Endothelial cell of umbilical vein (primary cell): ENCODE measurements at regions not wholly inside any gene's neighbourhood (a gene's known extent, or its start where the extent isn't known, plus 50 kb on each side); places are given as distances from the start of the nearest gene placed in this dataset.

Experiments
- BruUV-seq: library from RNA; stranded (reverse); fragments of 400-500 nt; replicated peaks from 2 replicates; lab custom pipeline; 2021; lab: Mats Ljungman, UMichigan
- CTCF ChIA-PET: fragments of 300-600, 350-600 bp; sonication (Branson Sonifier 250); formaldehyde crosslinking; loops from one replicate; lab custom pipeline; 2021; ENCODE audit warnings: antibody characterized with exemption, inconsistent platforms; lab: Charles Lee
- POLR2A ChIA-PET: fragments of 300-600, 350-600 bp; sonication (Branson Sonifier 250); formaldehyde crosslinking; loops from one replicate; lab custom pipeline; 2021; ENCODE audit warnings: antibody characterized with exemption, inconsistent platforms; lab: Charles Lee
- DNase-seq: peaks from one replicate; pipeline ENCODE4 v3.0.0-alpha.2; 2011; ENCODE audit warnings: low read depth, low spot score
- FAIRE-seq: peaks from 2 replicates; lab custom pipeline; 2011; peaks lifted over from hg19 to GRCh38; lab: Jason Lieb, UNC
- H2AFZ ChIP-seq: 2 replicates; pipeline ENCODE4 v1.6.0; 2012; ENCODE audit warnings: low read depth, low read length, control low read depth, inconsistent platforms
- H3K27ac ChIP-seq: 2 replicates; pipeline ENCODE4 v1.5.1; 2011; ENCODE audit warnings: low read depth, mild to moderate bottlenecking, control low read depth, low read length, moderate library complexity; ENCODE audit not compliant: insufficient read depth
- H3K27me3 ChIP-seq, 2 experiments: 2 replicates each; pipeline versions ENCODE4 v1.6.0 to v1.6.1; 2011; ENCODE audit warnings: low read length in 2 of 2, mixed read lengths in 1 of 2; ENCODE audit not compliant: control insufficient read depth in 2 of 2, insufficient read depth in 2 of 2
- H3K36me3 ChIP-seq, 2 experiments: 2 replicates in 1 of 2; 3 replicates in 1 of 2; pipeline ENCODE4 v1.5.1; 2011; ENCODE audit warnings: low read length in 2 of 2, mild to moderate bottlenecking in 1 of 2, moderate library complexity in 1 of 2; ENCODE audit not compliant: control insufficient read depth in 2 of 2, insufficient read depth in 2 of 2; ENCODE audit errors: extremely low read depth in 1 of 2
- H3K4me1 ChIP-seq: 3 replicates; pipeline ENCODE4 v1.5.1; 2011; ENCODE audit warnings: mild to moderate bottlenecking, low read length; ENCODE audit not compliant: control insufficient read depth, insufficient read depth; ENCODE audit errors: extremely low read depth
- H3K4me2 ChIP-seq: 2 replicates; pipeline ENCODE4 v1.6.1; 2011; ENCODE audit warnings: low read length, control low read depth, mixed read lengths; ENCODE audit not compliant: insufficient read depth
- H3K4me3 ChIP-seq, 3 experiments: fragments of 200-600 bp in 1 of 3; sonication (generic), shearing (Covaris generic) in 1 of 3; replicated peaks in 1 of 3; 2 replicates each; pipeline ENCODE4 v1.5.1; 2011 to 2016; ENCODE audit warnings: control low read depth in 3 of 3, low read length in 3 of 3, mild to moderate bottlenecking in 2 of 3, inconsistent platforms in 1 of 3, low read depth in 1 of 3, moderate library complexity in 1 of 3; ENCODE audit not compliant: insufficient read depth in 1 of 3
- H3K79me2 ChIP-seq: 2 replicates; pipeline ENCODE4 v1.6.0; 2012; ENCODE audit warnings: low read length, inconsistent platforms; ENCODE audit not compliant: control insufficient read depth, insufficient read depth
- H3K9ac ChIP-seq: replicated peaks from 2 replicates; pipeline ENCODE3; 2011; ENCODE audit warnings: low read length, control low read depth; ENCODE audit not compliant: insufficient read depth; ENCODE audit errors: extremely low read depth
- H3K9me1 ChIP-seq: replicated peaks from 3 replicates; pipeline ENCODE4 v1.6.0; 2011; ENCODE audit warnings: mild to moderate bottlenecking, low read length; ENCODE audit not compliant: control insufficient read depth, insufficient read depth; ENCODE audit errors: extremely low read depth
- H3K9me3 ChIP-seq: replicated peaks from 2 replicates; pipeline ENCODE4 v1.5.1; 2012; ENCODE audit warnings: low read length, inconsistent platforms; ENCODE audit not compliant: control insufficient read depth, insufficient read depth
- H4K20me1 ChIP-seq: replicated peaks from 2 replicates; pipeline ENCODE3; 2011; ENCODE audit warnings: mild to moderate bottlenecking, low read length; ENCODE audit not compliant: control insufficient read depth, insufficient read depth; ENCODE audit errors: extremely low read depth
- EZH2 ChIP-seq: IDR thresholded peaks from 2 replicates; pipeline ENCODE4 v1.6.1; 2012; ENCODE audit warnings: borderline replicate concordance, low read depth, mild to moderate bottlenecking, moderate library complexity, low read length, inconsistent platforms; ENCODE audit not compliant: severe bottlenecking
- FOS ChIP-seq: IDR thresholded peaks from 2 replicates; pipeline ENCODE4 v1.6.1; 2011; ENCODE audit warnings: mild to moderate bottlenecking, low read length, moderate library complexity, borderline replicate concordance; ENCODE audit not compliant: insufficient read depth
- GATA2 ChIP-seq: IDR thresholded peaks from 2 replicates; pipeline ENCODE4 v1.7.0; 2011; ENCODE audit warnings: low read depth, mild to moderate bottlenecking, moderate library complexity, mixed read lengths, low read length; ENCODE audit not compliant: insufficient read length, insufficient read depth
- JUN ChIP-seq: IDR thresholded peaks from 2 replicates; pipeline ENCODE4 v1.6.1; 2011; ENCODE audit warnings: borderline replicate concordance, low read depth; ENCODE audit not compliant: insufficient read length, insufficient read depth
- MYC ChIP-seq: IDR thresholded peaks from one replicate; pipeline ENCODE4 v1.6.1; 2011; ENCODE audit warnings: mild to moderate bottlenecking, low read depth, low read length
- POLR2A ChIP-seq: IDR thresholded peaks from 2 replicates; pipeline ENCODE4 v1.6.1; 2012; ENCODE audit warnings: low read depth, mild to moderate bottlenecking, control low read depth, low read length
- POLR2AphosphoS5 ChIP-seq: IDR thresholded peaks from 2 replicates; pipeline ENCODE4 v1.6.1; 2012; ENCODE audit warnings: low read depth, mild to moderate bottlenecking, control low read depth, low read length, moderate library complexity; ENCODE audit not compliant: insufficient read depth
- dilution Hi-C: fragments of 300-500 bp; cut with MboI; formaldehyde crosslinking; loops from one replicate; pipeline ENCODE4 v1.15.0; 2019; ENCODE audit warnings: low sequenced_read_pairs; ENCODE audit not compliant: extremely low pct_ligation_motif_present
- intact Hi-C: fragments of 100-400 bp; cut with micrococcal nuclease; formaldehyde crosslinking; loops from one replicate; pipeline ENCODE4 v1.10.0; 2022
- TF ChIP-seq, protein P1 (sequence below): IDR thresholded peaks from 2 replicates; pipeline ENCODE4 v1.6.1; 2011; ENCODE audit not compliant: insufficient read depth, insufficient read length
- TF ChIP-seq, protein P2 (sequence below), 2 donors: IDR thresholded peaks; 1 replicate in 1 of 2; 2 replicates in 1 of 2; pipeline ENCODE4 v1.5.1; 2011; ENCODE audit warnings: low read length in 2 of 2, mild to moderate bottlenecking in 2 of 2, moderate library complexity in 2 of 2, control low read depth in 1 of 2, inconsistent platforms in 1 of 2, low read depth in 1 of 2; ENCODE audit not compliant: insufficient read depth in 1 of 2; ENCODE audit errors: extremely low read depth in 1 of 2

DNA sequence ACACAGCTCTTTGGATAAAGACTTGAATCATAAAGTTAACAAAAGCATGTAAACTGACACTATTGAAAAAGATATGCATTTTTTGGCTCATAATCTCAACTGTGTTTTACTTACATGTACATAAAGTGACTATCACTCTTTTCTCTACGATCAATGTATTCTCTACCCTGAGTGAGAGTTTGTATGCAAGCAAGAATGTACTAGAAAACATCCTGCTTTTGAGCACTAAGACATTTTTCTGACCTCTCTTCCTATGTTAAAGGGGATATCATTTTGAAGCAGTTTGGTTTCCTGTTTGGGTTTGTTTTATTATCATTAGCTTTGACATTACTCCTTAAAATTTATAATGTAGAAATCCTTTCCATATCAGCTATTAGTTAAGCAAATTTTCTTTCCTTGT, 910.8 kb downstream of the C6orf118 start:
- Histone ChIP-seq H4K20me1 (no peaks in the 10 kb centered on the region), H3K27me3 (no peaks in the 10 kb centered on the region), H3K4me2 (peak overlapping the region; percentile 89), H3K9me1 (no peaks in the 10 kb centered on the region), H3K4me3 (no peak overlapping the region), H3K9ac (peak overlapping the region; percentile 6), H3K27ac (peak overlapping the region; percentile 26), H3K4me1 (peaks cover 29% of the 10 kb centered on the region), H3K9me3 (no peaks in the 10 kb centered on the region), H3K79me2 (no peaks in the 10 kb centered on the region), H2AFZ (peak overlapping the region; percentile 77), H3K36me3 (no peaks in the 10 kb centered on the region)
- intact Hi-C loops = loop anchor here (1.0 to 2.0 kb wide), 2 partner anchors 18 to 76 kb away; no protein-coding TSS in a partner anchor
- DNase-seq (peak; percentile 51), FAIRE-seq (peak; percentile 24)
- BruUV-seq = no TSS peak
- no peak for TF ChIP-seq POLR2A
- no peak for TF ChIP-seq FOS
- no peak for TF ChIP-seq MYC
- TF ChIP-seq GATA2 = no peak
- TF ChIP-seq, protein P1, sequence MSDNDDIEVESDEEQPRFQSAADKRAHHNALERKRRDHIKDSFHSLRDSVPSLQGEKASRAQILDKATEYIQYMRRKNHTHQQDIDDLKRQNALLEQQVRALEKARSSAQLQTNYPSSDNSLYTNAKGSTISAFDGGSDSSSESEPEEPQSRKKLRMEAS = no peak
- ChIA-PET CTCF (interaction anchor here (0.9 to 2.5 kb wide), 5 partner anchors 10 to 76 kb away, joined by 3 to 12 read pairs (median 4); no protein-coding TSS in a partner anchor), POLR2A (no interaction called here)
- dilution Hi-C loops = no loop called here

DNA sequence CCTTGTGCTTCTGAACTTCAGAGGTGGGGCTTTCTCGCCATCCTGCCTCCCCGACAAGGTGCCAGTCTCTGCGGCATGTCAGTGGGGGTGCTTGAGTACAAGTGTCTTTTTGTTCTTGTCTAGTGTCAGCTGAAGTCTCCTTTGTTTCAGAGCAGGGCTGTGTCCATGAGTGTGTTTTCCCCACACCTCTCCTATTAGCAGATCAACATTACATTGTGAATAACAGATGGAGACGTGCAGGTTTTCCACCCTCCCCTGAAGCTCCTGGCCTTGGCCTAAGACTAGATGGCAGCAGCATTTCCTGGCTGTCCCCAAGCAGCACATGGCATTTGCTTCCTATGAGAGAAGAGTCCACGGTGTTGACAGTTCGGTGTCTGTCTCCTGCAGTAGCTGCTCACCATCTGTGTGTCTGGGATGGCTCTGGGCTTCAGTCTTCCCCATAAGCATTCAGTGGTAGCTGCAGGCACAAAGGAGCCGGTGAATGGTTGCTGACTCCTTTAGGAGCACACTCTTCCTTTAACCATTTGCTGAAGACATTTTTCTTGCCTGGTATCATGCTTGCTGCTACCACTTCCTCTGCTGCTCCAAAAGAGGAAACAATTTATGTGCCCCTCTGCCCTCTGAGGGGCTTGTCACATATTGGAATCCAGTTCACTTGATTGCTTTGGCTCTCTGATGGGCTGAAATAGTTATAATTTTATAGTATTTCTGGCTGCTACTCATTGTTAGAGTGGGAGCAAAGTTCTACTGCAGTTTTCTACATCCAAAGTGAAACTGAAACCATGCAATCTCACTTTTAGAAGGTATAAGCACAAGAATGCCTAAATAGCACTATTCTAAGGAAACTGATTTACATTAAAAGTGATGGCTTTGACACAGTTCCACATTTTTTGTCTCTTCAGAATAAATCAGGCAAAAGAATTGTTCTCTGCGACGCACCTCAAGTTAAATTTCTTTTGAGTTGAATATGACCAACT, 913.0 kb downstream of the C6orf118 start:
- TF ChIP-seq POLR2AphosphoS5 = peak; percentile 33
- no peak for TF ChIP-seq FOS
- no peak for TF ChIP-seq EZH2
- TF ChIP-seq, protein P1 = no peak
- TF ChIP-seq POLR2A = no peak
- no peak for TF ChIP-seq MYC
- TF ChIP-seq JUN = no peak
- peak; percentile 26 for TF ChIP-seq GATA2
- TF ChIP-seq, protein P2, sequence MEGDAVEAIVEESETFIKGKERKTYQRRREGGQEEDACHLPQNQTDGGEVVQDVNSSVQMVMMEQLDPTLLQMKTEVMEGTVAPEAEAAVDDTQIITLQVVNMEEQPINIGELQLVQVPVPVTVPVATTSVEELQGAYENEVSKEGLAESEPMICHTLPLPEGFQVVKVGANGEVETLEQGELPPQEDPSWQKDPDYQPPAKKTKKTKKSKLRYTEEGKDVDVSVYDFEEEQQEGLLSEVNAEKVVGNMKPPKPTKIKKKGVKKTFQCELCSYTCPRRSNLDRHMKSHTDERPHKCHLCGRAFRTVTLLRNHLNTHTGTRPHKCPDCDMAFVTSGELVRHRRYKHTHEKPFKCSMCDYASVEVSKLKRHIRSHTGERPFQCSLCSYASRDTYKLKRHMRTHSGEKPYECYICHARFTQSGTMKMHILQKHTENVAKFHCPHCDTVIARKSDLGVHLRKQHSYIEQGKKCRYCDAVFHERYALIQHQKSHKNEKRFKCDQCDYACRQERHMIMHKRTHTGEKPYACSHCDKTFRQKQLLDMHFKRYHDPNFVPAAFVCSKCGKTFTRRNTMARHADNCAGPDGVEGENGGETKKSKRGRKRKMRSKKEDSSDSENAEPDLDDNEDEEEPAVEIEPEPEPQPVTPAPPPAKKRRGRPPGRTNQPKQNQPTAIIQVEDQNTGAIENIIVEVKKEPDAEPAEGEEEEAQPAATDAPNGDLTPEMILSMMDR (IDR thresholded peaks at IDR 0.05; ENCODE audit: extremely low read depth in 1 of 2, insufficient read depth in 1 of 2, low read depth in 1 of 2, low read length in 2 of 2) = no peak
- dilution Hi-C loops = no loop called here
- intact Hi-C loops = no loop called here
- H3K9me3 ChIP-seq = no peaks in the 10 kb centered on the region
- H2AFZ ChIP-seq = peak overlapping the region; percentile 42
- DNase-seq = peak; percentile 57
- no peak overlapping the region for H3K27ac ChIP-seq
- peak overlapping the region; percentile 6 for H3K9ac ChIP-seq
- H4K20me1 ChIP-seq = no peaks in the 10 kb centered on the region
- H3K9me1 ChIP-seq = no peaks in the 10 kb centered on the region
- ChIA-PET CTCF (interaction anchor here (0.7 kb wide), 1 partner anchor 68 kb away, joined by 4 read pairs; no protein-coding TSS in a partner anchor), POLR2A (interaction anchor here (0.5 kb wide), 1 partner anchor 1945 kb away, joined by 3 read pairs; no protein-coding TSS in a partner anchor)
- peaks cover 29% of the 10 kb centered on the region for H3K4me1 ChIP-seq
- peak overlapping the region in 2 of 3 experiments; percentile 13 to 43 for H3K4me3 ChIP-seq
- no peaks in the 10 kb centered on the region for H3K36me3 ChIP-seq
- BruUV-seq = no TSS peak
- peak; percentile 76 for FAIRE-seq
- peak overlapping the region; percentile 73 for H3K4me2 ChIP-seq
- H3K27me3 ChIP-seq = no peaks in the 10 kb centered on the region
- no peaks in the 10 kb centered on the region for H3K79me2 ChIP-seq
